Endothelial cell (in vitro differentiated cells): ENCODE measurements at regions not wholly inside any gene's neighbourhood (a gene's known extent, or its start where the extent isn't known, plus 50 kb on each side); places are given as distances from the start of the nearest gene placed in this dataset.

ENCODE experiments used
- DNase-seq: peaks from one replicate; pipeline ENCODE4 v3.0.0; 2021; ENCODE audit warnings: low spot score
- H3K27ac Mint-ChIP-seq: one replicate; pipeline ENCODE4 v1.8.0; 2021; ENCODE audit warnings: mixed read lengths, inconsistent platforms; ENCODE audit not compliant: unreplicated experiment
- H3K27me3 Mint-ChIP-seq: one replicate; pipeline ENCODE4 v1.8.0; 2021; ENCODE audit warnings: mild to moderate bottlenecking, moderate library complexity, mixed read lengths, inconsistent platforms; ENCODE audit not compliant: unreplicated experiment
- H3K36me3 Mint-ChIP-seq: one replicate; pipeline ENCODE4 v1.8.0; 2021; ENCODE audit warnings: mild to moderate bottlenecking, low read depth, mixed read lengths, inconsistent platforms; ENCODE audit not compliant: unreplicated experiment
- H3K4me1 Mint-ChIP-seq: one replicate; pipeline ENCODE4 v1.8.0; 2021; ENCODE audit warnings: mild to moderate bottlenecking, mixed read lengths, inconsistent platforms; ENCODE audit not compliant: unreplicated experiment
- H3K4me3 Mint-ChIP-seq: one replicate; pipeline ENCODE4 v1.8.0; 2021; ENCODE audit warnings: mild to moderate bottlenecking, mixed read lengths, inconsistent platforms; ENCODE audit not compliant: unreplicated experiment
- H3K9me3 Mint-ChIP-seq: one replicate; pipeline ENCODE4 v1.8.0; 2021; ENCODE audit warnings: mixed read lengths, inconsistent platforms; ENCODE audit not compliant: unreplicated experiment
- CTCF ChIP-seq: fragments of 200-600 bp; sonication (generic); IDR thresholded peaks from one replicate; pipeline ENCODE4 v1.5.0; 2021; ENCODE audit warnings: antibody characterized with exemption; ENCODE audit not compliant: unreplicated experiment

DNA sequence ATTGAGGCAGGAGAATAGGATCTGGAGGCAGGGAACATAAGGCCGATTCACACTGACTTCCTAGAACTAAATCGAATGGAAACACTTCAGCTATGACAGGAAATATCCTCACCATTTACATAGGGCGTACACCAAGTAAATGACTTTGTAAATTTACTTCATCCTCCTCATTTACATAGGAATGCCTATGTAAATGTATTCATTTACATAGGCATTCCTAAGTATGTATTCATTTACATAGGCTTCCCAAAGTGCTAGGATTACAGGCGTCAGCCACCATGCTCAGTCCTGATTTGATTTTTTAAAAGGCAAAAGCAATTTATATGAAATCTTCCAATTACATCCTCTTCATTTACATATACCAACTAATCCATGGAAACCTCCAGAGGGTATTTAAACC is 133.1 kb upstream of the RFC3 start:
- DNase-seq: no peak
- no peak overlapping the region for H3K27ac Mint-ChIP-seq
- no peak for TF ChIP-seq CTCF
- H3K27me3 Mint-ChIP-seq: no peaks in the 10 kb centered on the region
- H3K9me3 Mint-ChIP-seq: no peaks in the 10 kb centered on the region
- H3K4me1 Mint-ChIP-seq: no peaks in the 10 kb centered on the region
- no peak overlapping the region for H3K4me3 Mint-ChIP-seq
- peaks cover 6% of the 10 kb centered on the region for H3K36me3 Mint-ChIP-seq

GRCh38 chr13:33686772-33687480 is 131.0 kb upstream of the RFC3 start:
- Mint-ChIP-seq H3K27ac (no peak overlapping the region), H3K36me3 (no peaks in the 10 kb centered on the region), H3K4me3 (no peak overlapping the region), H3K27me3 (no peaks in the 10 kb centered on the region), H3K9me3 (no peaks in the 10 kb centered on the region), H3K4me1 (no peaks in the 10 kb centered on the region)
- TF ChIP-seq CTCF: no peak
- no peak for DNase-seq

- H3K4me3 Mint-ChIP-seq: no peak overlapping the region
- TF ChIP-seq CTCF: no peak
- DNase-seq: no peak
- H3K36me3 Mint-ChIP-seq: no peaks in the 10 kb centered on the region
- H3K27me3 Mint-ChIP-seq: no peaks in the 10 kb centered on the region
- no peaks in the 10 kb centered on the region for H3K9me3 Mint-ChIP-seq
- no peak overlapping the region for H3K27ac Mint-ChIP-seq
- H3K4me1 Mint-ChIP-seq: no peaks in the 10 kb centered on the region
Measured at GRCh38 chr13:33690354-33690753, 127.6 kb upstream of the RFC3 start.

GRCh38 chr13:33691980-33692379 is 126.0 kb upstream of the RFC3 start:
- TF ChIP-seq CTCF: no peak
- Mint-ChIP-seq H3K4me1 (no peaks in the 10 kb centered on the region), H3K27ac (no peak overlapping the region), H3K9me3 (no peaks in the 10 kb centered on the region), H3K27me3 (no peaks in the 10 kb centered on the region), H3K36me3 (no peaks in the 10 kb centered on the region), H3K4me3 (no peak overlapping the region)
- no peak for DNase-seq

DNA sequence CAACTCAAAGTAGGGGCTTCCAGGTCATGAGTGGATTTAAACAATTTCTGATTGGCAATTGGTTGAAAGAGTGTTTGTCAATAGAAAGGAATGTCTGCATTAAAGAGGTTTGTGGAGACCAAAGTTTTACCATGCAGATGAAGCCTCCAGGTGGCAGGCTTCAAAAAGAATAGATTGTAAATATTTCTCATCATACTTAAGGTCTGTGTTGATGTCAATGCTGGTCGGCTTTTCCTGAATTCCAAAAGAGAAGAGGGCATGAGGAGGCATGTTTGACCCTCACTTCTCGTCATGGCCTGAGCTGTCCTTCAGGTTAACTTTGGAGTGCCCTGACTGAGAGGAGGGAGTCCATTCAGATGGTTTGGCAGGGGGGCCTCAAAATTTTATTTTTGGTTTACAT is 125.4 kb upstream of the RFC3 start:
- Mint-ChIP-seq H3K27me3 (no peaks in the 10 kb centered on the region), H3K4me3 (no peak overlapping the region)
- no peak for TF ChIP-seq CTCF

More for the DNA sequence above, 125.4 kb upstream of the RFC3 start:
- Mint-ChIP-seq H3K4me1 (no peaks in the 10 kb centered on the region), H3K9me3 (no peaks in the 10 kb centered on the region), H3K27ac (no peak overlapping the region), H3K36me3 (no peaks in the 10 kb centered on the region)
- DNase-seq: no peak
